ENCODE measurements at regions not wholly inside any gene's neighbourhood (a gene's known extent, or its start where the extent isn't known, plus 50 kb on each side); places are given as distances from the start of the nearest gene placed in this dataset.

GRCh38 chr7:41629711-41630111, 73.2 kb downstream of the INHBA start:
- TF ChIP-seq EZH2phosphoT487 (IDR thresholded peaks at IDR 0.05; ENCODE audit: borderline replicate concordance) (no peak), CTCF (conservative IDR thresholded peaks at IDR 0.05; ENCODE audit: low read length) (no peak)
